GM19397 (cell line): ENCODE measurements at regions not wholly inside any gene's neighbourhood (a gene's known extent, or its start where the extent isn't known, plus 50 kb on each side); places are given as distances from the start of the nearest gene placed in this dataset.
A peak's percentile ranks its signal among the peaks of the same experiment; 100 is the strongest.
"Not testable (repeated sequence)": the region's sequence is repeated elsewhere in the genome, so short reads cannot be mapped to it uniquely, and the experiment has no call there.

Experiments
- ATAC-seq: cut with Tn5 transposase; IDR thresholded peaks from one replicate; pipeline ENCODE4 v1.9.1; 2021; ENCODE audit warnings: mild to moderate bottlenecking, moderate library complexity; ENCODE audit not compliant: unreplicated experiment

GRCh38 chr1:182166750-182167149, 105.2 kb upstream of the ZNF648 start:
- ATAC-seq = no peak

GRCh38 chr1:182166321-182166720, 104.8 kb upstream of the ZNF648 start:
- ATAC-seq = no peak

GRCh38 chr1:182164273-182164672, 102.8 kb upstream of the ZNF648 start:
- no peak for ATAC-seq

GRCh38 chr1:182163821-182164223, 102.3 kb upstream of the ZNF648 start:
- no peak for ATAC-seq

GRCh38 chr1:182159443-182159842, 97.9 kb upstream of the ZNF648 start:
- no peak for ATAC-seq

GRCh38 chr1:182157187-182157586, 95.7 kb upstream of the ZNF648 start:
- ATAC-seq = no peak

- ATAC-seq = not testable (repeated sequence)
These were observed 92.9 kb upstream of the ZNF648 start for GRCh38 chr1:182154425-182154824.

GRCh38 chr1:182149411-182149965, 88.0 kb upstream of the ZNF648 start:
- ATAC-seq = no peak

- no peak for ATAC-seq
These were observed 86.4 kb upstream of the ZNF648 start for GRCh38 chr1:182147951-182148350.

- ATAC-seq = peak; percentile 87
These were observed 85.8 kb upstream of the ZNF648 start for GRCh38 chr1:182147136-182147820.

- no peak for ATAC-seq
These were observed 84.8 kb upstream of the ZNF648 start for GRCh38 chr1:182146286-182146685.

- ATAC-seq = no peak
These were observed 83.9 kb upstream of the ZNF648 start for GRCh38 chr1:182145441-182145840.

GRCh38 chr1:182144646-182145030, 83.1 kb upstream of the ZNF648 start:
- no peak for ATAC-seq

- no peak for ATAC-seq
These were observed 82.5 kb upstream of the ZNF648 start for GRCh38 chr1:182143825-182144645.

GRCh38 chr1:182143154-182143657, 81.7 kb upstream of the ZNF648 start:
- ATAC-seq = peak; percentile 34

GRCh38 chr1:182142621-182143020, 81.1 kb upstream of the ZNF648 start:
- no peak for ATAC-seq

- ATAC-seq = no peak
These were observed 79.5 kb upstream of the ZNF648 start for GRCh38 chr1:182141040-182141439.

GRCh38 chr1:182139496-182139895, 78.0 kb upstream of the ZNF648 start:
- no peak for ATAC-seq

GRCh38 chr1:182137546-182137945, 76.0 kb upstream of the ZNF648 start:
- ATAC-seq = no peak

GRCh38 chr1:182135946-182136345, 74.4 kb upstream of the ZNF648 start:
- ATAC-seq = no peak

GRCh38 chr1:182134257-182134656, 72.7 kb upstream of the ZNF648 start:
- ATAC-seq = no peak

GRCh38 chr1:182133181-182133580, 71.7 kb upstream of the ZNF648 start:
- ATAC-seq = no peak
